ENCODE measurements at regions not wholly inside any gene's neighbourhood (a gene's known extent, or its start where the extent isn't known, plus 50 kb on each side); places are given as distances from the start of the nearest gene placed in this dataset.

DNA sequence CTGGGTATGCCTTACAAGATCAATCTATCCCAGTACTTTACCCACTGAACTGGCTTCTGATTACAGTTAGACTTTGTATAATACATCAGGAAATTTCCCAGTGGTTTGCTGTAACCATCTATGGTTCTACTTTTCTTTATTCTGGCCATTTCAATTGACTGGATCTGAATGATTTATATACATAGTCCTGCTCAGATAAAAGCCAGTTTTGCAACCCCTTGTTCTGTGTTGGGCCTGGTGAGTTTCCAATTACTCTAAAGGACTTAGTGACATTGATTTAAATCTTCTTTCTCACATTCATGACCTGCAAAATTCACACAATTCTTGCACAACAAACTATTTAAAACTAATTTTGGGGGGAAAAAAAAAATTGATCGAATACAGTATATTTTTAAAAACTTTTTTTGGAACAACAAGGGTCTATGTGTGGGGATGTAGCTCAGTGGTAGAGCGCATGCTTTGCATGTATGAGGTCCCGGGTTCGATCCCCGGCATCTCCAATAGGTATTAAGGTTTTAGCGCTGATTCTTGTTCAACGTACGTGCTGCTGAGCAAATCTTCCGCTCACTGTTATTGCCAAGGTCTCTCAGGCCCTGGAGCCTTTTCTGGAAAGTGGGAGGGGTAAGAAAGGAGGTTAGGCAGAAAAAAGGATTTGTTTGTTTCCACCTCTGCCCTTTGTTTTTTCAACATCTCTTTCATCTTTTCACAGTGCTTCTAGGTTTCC lies 117.5 kb downstream of the GPX5 start:
- Histone ChIP-seq H3K36me3 (ENCODE audit: insufficient read depth, low read length) (no peaks in the 10 kb centered on the region), H2AFZ (ENCODE audit: low read length) (no peak overlapping the region), H4K20me1 (ENCODE audit: insufficient read depth, low read length, poor library complexity, severe bottlenecking) (no peaks in the 10 kb centered on the region), H3K4me2 (ENCODE audit: low read depth, low read length, poor library complexity, severe bottlenecking) (no peak overlapping the region), H3K4me3 (ENCODE audit: low read length, poor library complexity, severe bottlenecking) (no peak overlapping the region), H3F3A (ENCODE audit: low read depth) (no peaks in the 10 kb centered on the region), H3K27me3 (ENCODE audit: insufficient read depth, low read length, poor library complexity, severe bottlenecking) (no peaks in the 10 kb centered on the region), H3K9ac (ENCODE audit: low read depth, low read length, poor library complexity, severe bottlenecking) (no peak overlapping the region), H3K9me3 (ENCODE audit: insufficient read depth, low read depth, low read length) (no peaks in the 10 kb centered on the region), H3K4me1 (ENCODE audit: insufficient read depth, low read length, poor library complexity, severe bottlenecking) (no peaks in the 10 kb centered on the region), H3K9me2 (replicated peaks; ENCODE audit: low read depth, low read length) (no peaks in the 10 kb centered on the region), H3K79me2 (ENCODE audit: insufficient read depth, low read length) (no peaks in the 10 kb centered on the region)
- TF ChIP-seq EZH2phosphoT487 (IDR thresholded peaks at IDR 0.05; ENCODE audit: borderline replicate concordance): no peak
- TF ChIP-seq, protein P1, sequence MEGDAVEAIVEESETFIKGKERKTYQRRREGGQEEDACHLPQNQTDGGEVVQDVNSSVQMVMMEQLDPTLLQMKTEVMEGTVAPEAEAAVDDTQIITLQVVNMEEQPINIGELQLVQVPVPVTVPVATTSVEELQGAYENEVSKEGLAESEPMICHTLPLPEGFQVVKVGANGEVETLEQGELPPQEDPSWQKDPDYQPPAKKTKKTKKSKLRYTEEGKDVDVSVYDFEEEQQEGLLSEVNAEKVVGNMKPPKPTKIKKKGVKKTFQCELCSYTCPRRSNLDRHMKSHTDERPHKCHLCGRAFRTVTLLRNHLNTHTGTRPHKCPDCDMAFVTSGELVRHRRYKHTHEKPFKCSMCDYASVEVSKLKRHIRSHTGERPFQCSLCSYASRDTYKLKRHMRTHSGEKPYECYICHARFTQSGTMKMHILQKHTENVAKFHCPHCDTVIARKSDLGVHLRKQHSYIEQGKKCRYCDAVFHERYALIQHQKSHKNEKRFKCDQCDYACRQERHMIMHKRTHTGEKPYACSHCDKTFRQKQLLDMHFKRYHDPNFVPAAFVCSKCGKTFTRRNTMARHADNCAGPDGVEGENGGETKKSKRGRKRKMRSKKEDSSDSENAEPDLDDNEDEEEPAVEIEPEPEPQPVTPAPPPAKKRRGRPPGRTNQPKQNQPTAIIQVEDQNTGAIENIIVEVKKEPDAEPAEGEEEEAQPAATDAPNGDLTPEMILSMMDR (conservative IDR thresholded peaks at IDR 0.05; ENCODE audit: low read length): no peak

DNA sequence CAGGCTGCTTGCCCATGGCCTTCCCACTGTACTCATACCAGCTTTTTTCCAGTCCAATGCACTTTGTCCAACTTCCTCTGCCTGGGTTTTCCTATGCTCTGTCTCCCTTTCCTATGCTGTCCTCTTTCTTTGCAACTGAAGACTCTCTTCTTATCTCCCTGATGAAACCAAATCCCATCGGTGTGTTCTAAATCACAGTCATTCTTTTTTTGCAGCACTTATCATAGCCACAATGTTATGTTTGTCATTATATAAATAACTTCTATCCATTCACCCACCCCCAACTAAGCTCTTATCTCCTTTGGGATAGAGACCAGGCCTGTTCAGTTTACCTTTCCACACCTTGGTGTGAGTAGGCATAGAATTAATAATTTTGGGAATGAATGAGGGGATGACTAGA lies 121.0 kb downstream of the GPX5 start:
- Histone ChIP-seq H3K4me3 (ENCODE audit: low read length, poor library complexity, severe bottlenecking) (no peak overlapping the region), H3K9ac (ENCODE audit: low read depth, low read length, poor library complexity, severe bottlenecking) (no peak overlapping the region), H3K27me3 (ENCODE audit: insufficient read depth, low read length, poor library complexity, severe bottlenecking) (no peaks in the 10 kb centered on the region), H4K20me1 (ENCODE audit: insufficient read depth, low read length, poor library complexity, severe bottlenecking) (no peaks in the 10 kb centered on the region), H3K36me3 (ENCODE audit: insufficient read depth, low read length) (no peaks in the 10 kb centered on the region), H3K4me2 (ENCODE audit: low read depth, low read length, poor library complexity, severe bottlenecking) (no peak overlapping the region), H3F3A (ENCODE audit: low read depth) (no peaks in the 10 kb centered on the region), H3K79me2 (ENCODE audit: insufficient read depth, low read length) (no peaks in the 10 kb centered on the region), H3K9me3 (ENCODE audit: insufficient read depth, low read depth, low read length) (no peaks in the 10 kb centered on the region), H3K4me1 (ENCODE audit: insufficient read depth, low read length, poor library complexity, severe bottlenecking) (no peaks in the 10 kb centered on the region), H3K9me2 (replicated peaks; ENCODE audit: low read depth, low read length) (no peaks in the 10 kb centered on the region), H2AFZ (ENCODE audit: low read length) (no peak overlapping the region)
- TF ChIP-seq, protein P1 (conservative IDR thresholded peaks at IDR 0.05; ENCODE audit: low read length): no peak
- no peak for TF ChIP-seq EZH2phosphoT487 (IDR thresholded peaks at IDR 0.05; ENCODE audit: borderline replicate concordance)

DNA sequence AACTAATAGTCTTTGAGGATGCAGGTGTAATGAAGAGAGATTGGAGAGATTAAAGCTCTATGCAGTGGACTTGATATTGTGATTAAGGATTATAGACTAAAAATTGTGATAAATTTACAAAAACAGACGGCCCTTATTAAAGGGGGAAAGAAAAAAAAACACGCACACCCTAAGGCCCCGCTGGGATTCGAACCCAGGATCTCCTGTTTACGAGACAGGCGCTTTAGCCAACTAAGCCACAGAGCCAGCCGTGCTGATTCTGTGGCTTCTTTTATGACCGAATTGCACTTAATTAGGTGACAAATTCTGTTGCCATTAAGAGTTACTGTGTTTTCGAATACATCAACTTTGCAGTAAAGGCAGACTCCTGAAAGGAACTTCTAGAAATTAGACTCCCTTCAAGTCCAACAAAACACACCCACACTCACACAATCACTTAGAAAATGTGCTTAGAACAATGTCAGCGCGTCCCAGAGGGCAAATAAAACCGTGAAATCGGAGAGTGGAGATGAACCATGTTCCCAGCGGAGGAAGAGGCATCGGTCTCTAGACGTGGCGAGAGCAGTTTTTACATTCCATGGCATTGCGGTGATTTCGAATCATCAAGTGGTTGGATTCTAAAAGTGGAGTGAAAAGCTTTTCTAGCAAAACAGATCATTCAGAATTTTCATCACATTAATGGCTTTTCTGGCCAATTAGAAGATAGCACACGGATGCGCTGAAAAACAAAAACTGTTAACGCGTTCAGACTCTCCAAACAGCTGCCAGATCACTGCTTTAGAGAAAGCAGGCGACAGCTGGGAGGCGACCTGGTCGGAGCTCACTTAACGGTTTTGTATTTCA lies 122.6 kb downstream of the GPX5 start:
- peak overlapping the region; percentile 82 for H3K4me3 ChIP-seq (ENCODE audit: low read length, poor library complexity, severe bottlenecking)
- no peaks in the 10 kb centered on the region for H3K36me3 ChIP-seq (ENCODE audit: insufficient read depth, low read length)
- no peaks in the 10 kb centered on the region for H3K27me3 ChIP-seq (ENCODE audit: insufficient read depth, low read length, poor library complexity, severe bottlenecking)
- H4K20me1 ChIP-seq (ENCODE audit: insufficient read depth, low read length, poor library complexity, severe bottlenecking): no peaks in the 10 kb centered on the region
- peak overlapping the region; percentile 73 for H3K9ac ChIP-seq (ENCODE audit: low read depth, low read length, poor library complexity, severe bottlenecking)
- H3K4me1 ChIP-seq (ENCODE audit: insufficient read depth, low read length, poor library complexity, severe bottlenecking): no peaks in the 10 kb centered on the region
- H2AFZ ChIP-seq (ENCODE audit: low read length): peak overlapping the region; percentile 97
- TF ChIP-seq, protein P1 (conservative IDR thresholded peaks at IDR 0.05; ENCODE audit: low read length): no peak
- TF ChIP-seq EZH2phosphoT487 (IDR thresholded peaks at IDR 0.05; ENCODE audit: borderline replicate concordance): no peak
- peak overlapping the region; percentile 91 for H3K4me2 ChIP-seq (ENCODE audit: low read depth, low read length, poor library complexity, severe bottlenecking)
- no peaks in the 10 kb centered on the region for H3F3A ChIP-seq (ENCODE audit: low read depth)
- no peaks in the 10 kb centered on the region for H3K9me3 ChIP-seq (ENCODE audit: insufficient read depth, low read depth, low read length)
- H3K9me2 ChIP-seq (replicated peaks; ENCODE audit: low read depth, low read length): no peaks in the 10 kb centered on the region
- no peaks in the 10 kb centered on the region for H3K79me2 ChIP-seq (ENCODE audit: insufficient read depth, low read length)
